Dendritic cell treated with granulocyte-macrophage colony-stimulating factor and Interleukin-4, amounts not matched to agents 40 ng/mL and 50 ng/mL, for 4 days (primary cell): ENCODE measurements at regions not wholly inside any gene's neighbourhood (a gene's known extent, or its start where the extent isn't known, plus 50 kb on each side); places are given as distances from the start of the nearest gene placed in this dataset.

Experiments
- H3K27ac Mint-ChIP-seq: one replicate; pipeline ENCODE4 v1.8.0; 2022; ENCODE audit warnings: mild to moderate bottlenecking, mixed read lengths
- H3K27me3 Mint-ChIP-seq: one replicate; pipeline ENCODE4 v1.8.0; 2022; ENCODE audit warnings: mild to moderate bottlenecking, mixed read lengths
- H3K36me3 Mint-ChIP-seq: one replicate; pipeline ENCODE4 v1.8.0; 2022; ENCODE audit warnings: low read depth, mixed read lengths
- H3K4me1 Mint-ChIP-seq: one replicate; pipeline ENCODE4 v1.8.0; 2022; ENCODE audit warnings: low read depth, mixed read lengths
- H3K4me3 Mint-ChIP-seq: one replicate; pipeline ENCODE4 v1.8.0; 2022; ENCODE audit warnings: mild to moderate bottlenecking, moderate library complexity, mixed read lengths
- H3K9me3 Mint-ChIP-seq: one replicate; pipeline ENCODE4 v1.8.0; 2022; ENCODE audit warnings: mixed read lengths
- intact Hi-C: fragments of 100-400 bp; cut with micrococcal nuclease; formaldehyde crosslinking; loops from one replicate; pipeline ENCODE4 v1.15.0; 2022

- Mint-ChIP-seq H3K27me3 (no peaks in the 10 kb centered on the region), H3K27ac (no peak overlapping the region), H3K36me3 (no peaks in the 10 kb centered on the region), H3K9me3 (no peaks in the 10 kb centered on the region), H3K4me1 (peaks cover 16% of the 10 kb centered on the region), H3K4me3 (no peak overlapping the region)
- intact Hi-C loops = no loop called here
These were observed 664.2 kb upstream of the ZNF608 start for GRCh38 chr5:125410537-125411070.

- H3K4me1 Mint-ChIP-seq = peaks cover 16% of the 10 kb centered on the region
- no peak overlapping the region for H3K27ac Mint-ChIP-seq
- intact Hi-C loops = no loop called here
- no peak overlapping the region for H3K4me3 Mint-ChIP-seq
- no peaks in the 10 kb centered on the region for H3K9me3 Mint-ChIP-seq
- no peaks in the 10 kb centered on the region for H3K27me3 Mint-ChIP-seq
- no peaks in the 10 kb centered on the region for H3K36me3 Mint-ChIP-seq
These were observed 664.8 kb upstream of the ZNF608 start for GRCh38 chr5:125411071-125411743.

GRCh38 chr5:125411744-125412560 is 665.5 kb upstream of the ZNF608 start:
- Mint-ChIP-seq H3K27me3 (no peaks in the 10 kb centered on the region), H3K4me3 (no peak overlapping the region), H3K9me3 (no peaks in the 10 kb centered on the region), H3K4me1 (peaks cover 16% of the 10 kb centered on the region), H3K27ac (no peak overlapping the region), H3K36me3 (no peaks in the 10 kb centered on the region)
- intact Hi-C loops = no loop called here

- H3K4me1 Mint-ChIP-seq = peaks cover 16% of the 10 kb centered on the region
- no peaks in the 10 kb centered on the region for H3K36me3 Mint-ChIP-seq
- no peaks in the 10 kb centered on the region for H3K9me3 Mint-ChIP-seq
- intact Hi-C loops = no loop called here
- no peak overlapping the region for H3K4me3 Mint-ChIP-seq
- no peaks in the 10 kb centered on the region for H3K27me3 Mint-ChIP-seq
- H3K27ac Mint-ChIP-seq = no peak overlapping the region
These were observed 666.4 kb upstream of the ZNF608 start for GRCh38 chr5:125412561-125413495.

- Mint-ChIP-seq H3K4me1 (peaks cover 13% of the 10 kb centered on the region), H3K9me3 (no peaks in the 10 kb centered on the region), H3K36me3 (no peaks in the 10 kb centered on the region), H3K27me3 (no peaks in the 10 kb centered on the region), H3K27ac (no peak overlapping the region), H3K4me3 (no peak overlapping the region)
- intact Hi-C loops = no loop called here
These were observed 667.2 kb upstream of the ZNF608 start for GRCh38 chr5:125413496-125414274.

- Mint-ChIP-seq H3K9me3 (no peaks in the 10 kb centered on the region), H3K27ac (no peak overlapping the region)
These were observed 668.7 kb upstream of the ZNF608 start for GRCh38 chr5:125415126-125415525.

GRCh38 chr5:125416055-125416454 is 669.6 kb upstream of the ZNF608 start:
- peaks cover 10% of the 10 kb centered on the region for H3K4me1 Mint-ChIP-seq
- intact Hi-C loops = no loop called here
- H3K36me3 Mint-ChIP-seq = no peaks in the 10 kb centered on the region
- H3K9me3 Mint-ChIP-seq = no peaks in the 10 kb centered on the region
- no peak overlapping the region for H3K4me3 Mint-ChIP-seq
- no peaks in the 10 kb centered on the region for H3K27me3 Mint-ChIP-seq
- no peak overlapping the region for H3K27ac Mint-ChIP-seq

More at GRCh38 chr5:125415126-125415525, 668.7 kb upstream of the ZNF608 start:
- Mint-ChIP-seq H3K4me1 (peaks cover 10% of the 10 kb centered on the region), H3K27me3 (no peaks in the 10 kb centered on the region), H3K36me3 (no peaks in the 10 kb centered on the region), H3K4me3 (no peak overlapping the region)
- intact Hi-C loops = no loop called here

- Mint-ChIP-seq H3K4me1 (no peaks in the 10 kb centered on the region), H3K4me3 (no peak overlapping the region), H3K36me3 (no peaks in the 10 kb centered on the region), H3K27ac (no peak overlapping the region), H3K9me3 (no peaks in the 10 kb centered on the region), H3K27me3 (no peaks in the 10 kb centered on the region)
- intact Hi-C loops = no loop called here
These were observed 674.6 kb upstream of the ZNF608 start for GRCh38 chr5:125421006-125421405.

GRCh38 chr5:125422342-125422741 is 675.9 kb upstream of the ZNF608 start:
- Mint-ChIP-seq H3K9me3 (no peaks in the 10 kb centered on the region), H3K4me3 (no peak overlapping the region), H3K4me1 (no peaks in the 10 kb centered on the region), H3K27me3 (no peaks in the 10 kb centered on the region), H3K36me3 (no peaks in the 10 kb centered on the region), H3K27ac (no peak overlapping the region)
- intact Hi-C loops = no loop called here

GRCh38 chr5:125424402-125425141 is 678.1 kb upstream of the ZNF608 start:
- peaks cover 7% of the 10 kb centered on the region for H3K9me3 Mint-ChIP-seq
- intact Hi-C loops = no loop called here
- no peak overlapping the region for H3K27ac Mint-ChIP-seq
- no peak overlapping the region for H3K4me3 Mint-ChIP-seq
- no peaks in the 10 kb centered on the region for H3K4me1 Mint-ChIP-seq
- H3K27me3 Mint-ChIP-seq = no peaks in the 10 kb centered on the region
- H3K36me3 Mint-ChIP-seq = no peaks in the 10 kb centered on the region

- H3K4me1 Mint-ChIP-seq = no peaks in the 10 kb centered on the region
- no peak overlapping the region for H3K27ac Mint-ChIP-seq
- H3K36me3 Mint-ChIP-seq = no peaks in the 10 kb centered on the region
- peaks cover 7% of the 10 kb centered on the region for H3K9me3 Mint-ChIP-seq
- H3K4me3 Mint-ChIP-seq = no peak overlapping the region
- intact Hi-C loops = no loop called here
- H3K27me3 Mint-ChIP-seq = no peaks in the 10 kb centered on the region
These were observed 683.1 kb upstream of the ZNF608 start for GRCh38 chr5:125429498-125429897.

GRCh38 chr5:125433457-125433856 is 687.0 kb upstream of the ZNF608 start:
- Mint-ChIP-seq H3K4me1 (no peaks in the 10 kb centered on the region), H3K27me3 (no peaks in the 10 kb centered on the region), H3K27ac (no peak overlapping the region), H3K36me3 (no peaks in the 10 kb centered on the region), H3K4me3 (no peak overlapping the region), H3K9me3 (peaks cover 21% of the 10 kb centered on the region)
- intact Hi-C loops = no loop called here

- Mint-ChIP-seq H3K27ac (no peak overlapping the region), H3K27me3 (no peaks in the 10 kb centered on the region), H3K4me3 (no peak overlapping the region), H3K9me3 (peaks cover 74% of the 10 kb centered on the region), H3K36me3 (no peaks in the 10 kb centered on the region), H3K4me1 (no peaks in the 10 kb centered on the region)
- intact Hi-C loops = no loop called here
These were observed 692.8 kb upstream of the ZNF608 start for GRCh38 chr5:125439243-125439642.
